Adrenal gland (tissue), 5 donors: ENCODE measurements at regions not wholly inside any gene's neighbourhood (a gene's known extent, or its start where the extent isn't known, plus 50 kb on each side); places are given as distances from the start of the nearest gene placed in this dataset.

Experiments
- POLR2A ChIP-seq, 2 donors: fragments of 450-650 bp; IDR thresholded peaks; one replicate each; pipeline ENCODE4 v1.6.1; 2017; ENCODE audit warnings: antibody characterized with exemption in 2 of 2, mild to moderate bottlenecking in 2 of 2, moderate library complexity in 1 of 2
- TF ChIP-seq, protein P1 (sequence below), 6 experiments: fragments of 450-650 bp in 4 of 6; fragments of 200-600 bp in 2 of 6; sonication (generic) in 1 of 6; IDR thresholded peaks; 1 replicate in 5 of 6; 2 replicates in 1 of 6; pipeline versions ENCODE4 v1.5.1 to v1.8.0; 2016 to 2021; ENCODE audit warnings: antibody characterized with exemption in 6 of 6, mild to moderate bottlenecking in 2 of 6, moderate library complexity in 1 of 6
- donor health status: DM: no; HTN: no; CAD: no.

DNA sequence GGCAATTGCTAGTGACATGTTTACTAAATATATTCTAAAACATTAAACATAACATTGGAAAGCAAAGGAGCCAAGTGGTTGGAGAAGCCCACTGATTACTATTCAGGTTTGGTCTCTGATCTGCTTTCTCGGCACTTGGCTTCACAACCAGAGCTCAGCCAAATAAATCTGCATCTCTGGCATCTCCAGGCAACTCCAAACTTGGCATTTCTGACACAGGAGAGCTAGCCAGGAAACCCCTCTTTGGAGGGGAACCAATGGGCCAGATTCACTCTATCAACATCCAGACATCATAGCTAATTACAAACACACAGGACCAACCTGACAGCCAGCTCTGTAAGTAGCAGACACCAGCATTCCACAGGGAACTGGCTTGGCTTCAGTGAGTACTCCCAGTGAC is 150.3 kb upstream of the ETAA1 start:
- TF ChIP-seq, protein P1, sequence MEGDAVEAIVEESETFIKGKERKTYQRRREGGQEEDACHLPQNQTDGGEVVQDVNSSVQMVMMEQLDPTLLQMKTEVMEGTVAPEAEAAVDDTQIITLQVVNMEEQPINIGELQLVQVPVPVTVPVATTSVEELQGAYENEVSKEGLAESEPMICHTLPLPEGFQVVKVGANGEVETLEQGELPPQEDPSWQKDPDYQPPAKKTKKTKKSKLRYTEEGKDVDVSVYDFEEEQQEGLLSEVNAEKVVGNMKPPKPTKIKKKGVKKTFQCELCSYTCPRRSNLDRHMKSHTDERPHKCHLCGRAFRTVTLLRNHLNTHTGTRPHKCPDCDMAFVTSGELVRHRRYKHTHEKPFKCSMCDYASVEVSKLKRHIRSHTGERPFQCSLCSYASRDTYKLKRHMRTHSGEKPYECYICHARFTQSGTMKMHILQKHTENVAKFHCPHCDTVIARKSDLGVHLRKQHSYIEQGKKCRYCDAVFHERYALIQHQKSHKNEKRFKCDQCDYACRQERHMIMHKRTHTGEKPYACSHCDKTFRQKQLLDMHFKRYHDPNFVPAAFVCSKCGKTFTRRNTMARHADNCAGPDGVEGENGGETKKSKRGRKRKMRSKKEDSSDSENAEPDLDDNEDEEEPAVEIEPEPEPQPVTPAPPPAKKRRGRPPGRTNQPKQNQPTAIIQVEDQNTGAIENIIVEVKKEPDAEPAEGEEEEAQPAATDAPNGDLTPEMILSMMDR (IDR thresholded peaks at IDR 0.05), result no peak
- TF ChIP-seq POLR2A (IDR thresholded peaks at IDR 0.05), result no peak
